HCT116 (cell line): ENCODE measurements at regions not wholly inside any gene's neighbourhood (a gene's known extent, or its start where the extent isn't known, plus 50 kb on each side); places are given as distances from the start of the nearest gene placed in this dataset.
A peak's percentile ranks its signal among the peaks of the same experiment; 100 is the strongest.

ENCODE experiments used
- ATAC-seq: fragments of 200-7000 bp; cut with Tn5 transposase; 2 replicates; pipeline ENCODE4 v1.9.1; 2020; ENCODE audit warnings: mild to moderate bottlenecking, moderate library complexity
- BruUV-seq: library from RNA; stranded (reverse); fragments of 400-500 nt; replicated peaks from 2 replicates; lab custom pipeline; 2021; lab: Mats Ljungman, UMichigan
- CTCF ChIA-PET: fragments of 300-600 bp; sonication (Branson Sonifier 250); formaldehyde crosslinking; loops from one replicate; lab custom pipeline; 2021; ENCODE audit warnings: antibody characterized with exemption; lab: Charles Lee
- POLR2A ChIA-PET: fragments of 300-600, 350-600 bp; sonication (Branson Sonifier 250); formaldehyde crosslinking; loops from one replicate; lab custom pipeline; 2021; ENCODE audit warnings: antibody characterized with exemption; lab: Charles Lee
- RAD21 ChIA-PET, 2 experiments: fragments of 300-600 bp; sonication (Branson Sonifier 250); formaldehyde crosslinking; loops; one replicate each; lab custom pipeline; 2023; ENCODE audit warnings: low total read pairs in 2 of 2; ENCODE audit not compliant: uncharacterized antibody in 2 of 2, unreplicated experiment in 2 of 2, low non-redundant PET in 1 of 2; lab: Charles Lee
- DNase-seq: peaks from one replicate; pipeline ENCODE4 v3.0.0-alpha.2; 2010; ENCODE audit warnings: low read depth, low spot score
- H2AFZ ChIP-seq: fragments of 200-600 bp; shearing (Covaris generic), sonication (generic); 2 replicates; pipeline ENCODE4 v1.6.1; 2017; ENCODE audit warnings: low read depth, mixed run types, mixed read lengths, antibody characterized with exemption, low read length; ENCODE audit not compliant: poor library complexity, severe bottlenecking
- H3K27ac ChIP-seq: 2 replicates; pipeline ENCODE4 v1.5.1; 2012; ENCODE audit warnings: low read depth, low read length
- H3K27me3 ChIP-seq: fragments of 200-600 bp; sonication (generic); 2 replicates; pipeline ENCODE4 v1.6.1; 2016; ENCODE audit warnings: mixed run types, low read length, mixed read lengths; ENCODE audit not compliant: insufficient read depth
- H3K36me3 ChIP-seq, 2 experiments: fragments of 200-500 bp in 1 of 2; fragments of 200-600 bp in 1 of 2; sonication (Bioruptor generic) in 1 of 2; sonication (generic) in 1 of 2; 2 replicates each; pipeline versions ENCODE4 v1.5.1 to v1.6.1; 2014 to 2016; ENCODE audit warnings: low read length in 2 of 2, inconsistent platforms in 1 of 2, mixed read lengths in 1 of 2, mixed run types in 1 of 2; ENCODE audit not compliant: insufficient read depth in 2 of 2, control insufficient read depth in 1 of 2
- H3K4me1 ChIP-seq, 2 experiments: fragments of 200-600 bp in 1 of 2; sonication (generic) in 1 of 2; 2 replicates each; pipeline versions ENCODE4 v1.5.1 to v1.6.1; 2012 to 2017; ENCODE audit warnings: low read length in 2 of 2, inconsistent platforms in 1 of 2, mild to moderate bottlenecking in 1 of 2, mixed read lengths in 1 of 2, mixed run types in 1 of 2, moderate library complexity in 1 of 2; ENCODE audit not compliant: insufficient read depth in 2 of 2, control insufficient read depth in 1 of 2
- H3K4me2 ChIP-seq: fragments of 200-600 bp; sonication (generic); 2 replicates; pipeline ENCODE4 v1.6.1; 2017; ENCODE audit warnings: mixed run types, low read length, mixed read lengths
- H3K4me3 ChIP-seq, 2 experiments: fragments of 200-600 bp in 1 of 2; sonication (generic) in 1 of 2; replicated peaks in 1 of 2; 2 replicates each; pipeline ENCODE4 v1.5.1; 2011 to 2016; ENCODE audit warnings: low read length in 2 of 2, control low read depth in 1 of 2, low read depth in 1 of 2, mild to moderate bottlenecking in 1 of 2, mixed read lengths in 1 of 2, mixed run types in 1 of 2
- H3K79me2 ChIP-seq: fragments of 200-600 bp; sonication (generic); 2 replicates; pipeline ENCODE4 v1.6.1; 2017; ENCODE audit warnings: mild to moderate bottlenecking, mixed run types, low read length, moderate library complexity, mixed read lengths; ENCODE audit not compliant: insufficient read depth
- H3K9ac ChIP-seq: fragments of 200-600 bp; sonication (generic); 2 replicates; pipeline ENCODE4 v1.6.1; 2016; ENCODE audit warnings: low read length, mixed read lengths
- H3K9me2 ChIP-seq: fragments of 200-600 bp; sonication (generic), shearing (Covaris generic); 2 replicates; pipeline ENCODE4 v1.6.1; 2017; ENCODE audit warnings: mixed run types, mild to moderate bottlenecking, moderate library complexity; ENCODE audit not compliant: insufficient read depth
- H3K9me3 ChIP-seq, 2 experiments: fragments of 200-500 bp in 1 of 2; fragments of 200-600 bp in 1 of 2; sonication (Bioruptor generic) in 1 of 2; sonication (generic) in 1 of 2; 2 replicates each; pipeline ENCODE4 v1.6.1; 2014 to 2017; ENCODE audit warnings: low read length in 2 of 2, mixed read lengths in 2 of 2, inconsistent platforms in 1 of 2, low read depth in 1 of 2, mild to moderate bottlenecking in 1 of 2, mixed run types in 1 of 2, moderate library complexity in 1 of 2; ENCODE audit not compliant: control insufficient read depth in 1 of 2, insufficient read depth in 1 of 2
- H4K20me1 ChIP-seq: fragments of 200-600 bp; sonication (generic), shearing (Covaris generic); 2 replicates; pipeline ENCODE4 v1.6.1; 2017; ENCODE audit warnings: mixed run types, mild to moderate bottlenecking, moderate library complexity; ENCODE audit not compliant: insufficient read depth
- ATF3 ChIP-seq: IDR thresholded peaks from 2 replicates; pipeline ENCODE4 v1.6.1; 2012
- CTCF ChIP-seq, 3 experiments: fragments of 200-600 bp in 1 of 3; sonication (generic) in 1 of 3; IDR thresholded peaks in 2 of 3; conservative IDR thresholded peaks in 1 of 3; 2 replicates each; pipeline ENCODE4 v1.5.1; 2012 to 2017; ENCODE audit warnings: low read depth in 2 of 3, low read length in 2 of 3, antibody characterized with exemption in 1 of 3, borderline replicate concordance in 1 of 3, control low read depth in 1 of 3, mild to moderate bottlenecking in 1 of 3, mixed read lengths in 1 of 3, mixed run types in 1 of 3, moderate library complexity in 1 of 3; ENCODE audit not compliant: insufficient read depth in 1 of 3
- ELF1 ChIP-seq: IDR thresholded peaks from 2 replicates; pipeline ENCODE4 v1.6.1; 2012; ENCODE audit warnings: low read depth, borderline replicate concordance
- RAD21 ChIP-seq: IDR thresholded peaks from 2 replicates; pipeline ENCODE4 v1.6.1; 2012; ENCODE audit warnings: low read depth, mild to moderate bottlenecking
- SIN3A ChIP-seq: IDR thresholded peaks from 2 replicates; pipeline ENCODE4 v1.6.1; 2012; ENCODE audit warnings: low read depth
- TCF7L2 ChIP-seq: IDR thresholded peaks from 2 replicates; pipeline ENCODE4 v1.7.0; 2011; ENCODE audit warnings: borderline replicate concordance, inconsistent platforms; ENCODE audit not compliant: insufficient read depth, insufficient read length; ENCODE audit errors: extremely low read depth
- intact Hi-C: fragments of 100-400 bp; cut with micrococcal nuclease; formaldehyde crosslinking; loops from 2 replicates; pipeline ENCODE4 v1.10.0; 2022
- TF ChIP-seq, protein P1 (sequence below): IDR thresholded peaks from 2 replicates; pipeline ENCODE4 v1.6.1; 2012

DNA sequence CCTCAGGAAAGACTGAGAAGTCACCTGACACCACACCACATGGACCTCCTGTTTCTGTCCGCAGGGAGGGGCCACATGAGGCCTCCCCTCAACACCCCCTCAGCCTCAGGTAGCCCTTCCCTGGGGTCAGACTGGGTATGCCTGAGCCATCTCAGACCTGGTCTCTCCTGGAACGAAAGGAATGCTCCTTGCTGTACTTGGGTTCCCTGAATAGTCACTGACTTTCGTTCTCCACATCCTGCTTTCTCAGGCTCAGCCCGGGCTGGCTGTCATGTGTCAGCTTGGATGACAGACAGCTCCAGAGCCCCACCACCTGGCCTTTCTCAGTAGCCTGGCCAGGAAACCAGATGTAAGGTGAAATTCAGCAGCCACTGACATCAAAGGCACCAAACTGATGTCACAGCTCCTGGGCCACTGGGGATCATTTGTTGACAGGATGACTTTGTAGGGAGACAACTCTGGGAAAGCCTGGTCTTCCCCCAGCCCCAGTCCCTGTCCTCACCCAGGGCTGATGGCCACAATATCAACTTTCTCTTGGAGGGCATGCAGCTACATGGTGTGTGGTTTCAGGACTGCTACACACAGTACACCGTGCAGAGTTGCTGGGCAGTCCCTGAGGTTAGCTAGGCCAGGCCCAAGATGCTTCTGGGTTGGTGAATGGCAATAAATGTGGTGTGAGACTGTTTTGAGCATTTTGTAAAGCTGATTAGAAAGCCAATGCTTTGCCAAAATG lies 141.4 kb upstream of the MRPS22 start:
- Histone ChIP-seq H4K20me1 (no peaks in the 10 kb centered on the region), H3K9ac (no peak overlapping the region), H3K4me2 (peak overlapping the region; percentile 48), H3K4me3 (peak overlapping the region in 1 of 2 experiments; percentile 24; a peak in 1 of 4 replicates), H3K9me2 (no peaks in the 10 kb centered on the region), H3K36me3 (no peaks in the 10 kb centered on the region), H3K27ac (peak overlapping the region; percentile 26; the same call in 1 of the 2 replicates), H3K9me3 (no peaks in the 10 kb centered on the region), H3K27me3 (no peaks in the 10 kb centered on the region), H2AFZ (peak overlapping the region; percentile 86), H3K4me1 (peaks cover 13 to 19% of the 10 kb centered on the region in 2 experiments), H3K79me2 (no peaks in the 10 kb centered on the region)
- ChIA-PET RAD21 (interaction anchor here (1.3 kb wide), 2 partner anchors 89 to 90 kb away, joined by 4 to 5 read pairs; no protein-coding TSS in a partner anchor), POLR2A (interaction anchor here (0.7 to 0.9 kb wide), 2 partner anchors 13 to 90 kb away, joined by 4 read pairs; no protein-coding TSS in a partner anchor), CTCF (interaction anchor here (0.8 to 2.0 kb wide), 4 partner anchors 81 to 266 kb away, joined by 3 to 16 read pairs (median 5); no protein-coding TSS in a partner anchor)
- intact Hi-C loops = loop anchor here (1.0 to 5.0 kb wide), 3 partner anchors 90 to 265 kb away; no protein-coding TSS in a partner anchor
- ATAC-seq (peak; percentile 92), DNase-seq (peak; percentile 54)
- no TSS peak for BruUV-seq
- TF ChIP-seq CTCF (IDR thresholded peaks at IDR 0.05 in 2 of 3, conservative IDR thresholded peaks at IDR 0.05 in 1 of 3; ENCODE audit: borderline replicate concordance in 1 of 3, insufficient read depth in 1 of 3, low read depth in 2 of 3, low read length in 2 of 3) = peak; percentile 22 to 45 (median 38); a peak in 3 of 6 replicates
- TF ChIP-seq RAD21 = peak; percentile 81
- TF ChIP-seq TCF7L2 = peak; percentile 92
- TF ChIP-seq ELF1 = no peak
- TF ChIP-seq, protein P1, sequence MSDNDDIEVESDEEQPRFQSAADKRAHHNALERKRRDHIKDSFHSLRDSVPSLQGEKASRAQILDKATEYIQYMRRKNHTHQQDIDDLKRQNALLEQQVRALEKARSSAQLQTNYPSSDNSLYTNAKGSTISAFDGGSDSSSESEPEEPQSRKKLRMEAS = peak; percentile 63
- no peak for TF ChIP-seq SIN3A
- no peak for TF ChIP-seq ATF3
